GM18502 (cell line): ENCODE measurements at regions not wholly inside any gene's neighbourhood (a gene's known extent, or its start where the extent isn't known, plus 50 kb on each side); places are given as distances from the start of the nearest gene placed in this dataset.
"Not testable (repeated sequence)": the region's sequence is repeated elsewhere in the genome, so short reads cannot be mapped to it uniquely, and the experiment has no call there.

Source experiments
- ATAC-seq: cut with Tn5 transposase; IDR thresholded peaks from one replicate; pipeline ENCODE4 v1.9.1; 2021; ENCODE audit warnings: mild to moderate bottlenecking; ENCODE audit not compliant: unreplicated experiment, poor library complexity

DNA sequence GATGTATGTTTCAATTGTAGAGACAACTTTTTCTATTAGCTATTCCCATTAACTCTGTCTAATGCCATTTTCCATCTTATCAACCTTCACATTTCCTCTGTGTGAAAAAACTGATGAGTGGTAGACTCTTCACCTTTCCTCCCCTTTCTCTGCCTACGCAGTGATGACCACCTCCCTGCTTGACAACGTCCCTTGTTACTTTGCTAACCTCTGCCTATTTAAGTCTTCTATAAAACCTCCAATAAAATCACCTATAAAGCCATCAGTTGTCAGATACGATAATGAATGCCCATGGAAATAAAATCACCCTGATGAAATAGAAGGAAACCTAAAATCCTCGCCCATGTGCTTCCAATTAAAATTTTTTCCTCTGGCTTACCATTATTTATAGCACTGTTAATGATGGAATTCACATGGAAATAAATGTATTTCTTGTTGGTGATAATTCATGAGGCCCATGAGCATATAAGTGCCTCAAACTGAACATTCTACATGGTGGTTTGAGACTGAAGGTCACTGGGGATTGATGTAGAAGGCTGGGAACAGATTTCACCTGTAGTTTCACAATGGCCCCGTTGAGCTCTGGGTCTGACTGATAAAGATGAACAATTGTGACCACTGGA, 1454.0 kb upstream of the SEL1L start:
- ATAC-seq, result no peak

DNA sequence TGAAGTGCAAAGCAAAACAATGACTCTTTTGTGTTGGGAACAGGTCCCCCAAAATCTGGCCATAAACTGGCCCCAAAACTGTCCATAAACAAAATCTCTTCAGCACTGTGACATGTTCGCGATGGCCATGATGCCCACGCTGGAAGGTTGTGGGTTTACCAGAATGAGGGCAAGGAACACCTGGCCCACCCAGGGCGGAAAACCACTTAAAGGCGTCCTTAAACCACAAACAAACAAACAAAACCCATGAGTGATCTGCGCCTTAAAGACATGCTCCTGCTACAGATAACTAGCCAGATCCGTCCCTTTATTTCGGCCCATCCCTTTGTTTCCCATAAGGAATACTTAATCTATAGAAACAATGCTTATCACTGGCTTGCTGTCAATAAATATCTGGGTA, 1460.9 kb upstream of the SEL1L start:
- not testable (repeated sequence) for ATAC-seq

DNA sequence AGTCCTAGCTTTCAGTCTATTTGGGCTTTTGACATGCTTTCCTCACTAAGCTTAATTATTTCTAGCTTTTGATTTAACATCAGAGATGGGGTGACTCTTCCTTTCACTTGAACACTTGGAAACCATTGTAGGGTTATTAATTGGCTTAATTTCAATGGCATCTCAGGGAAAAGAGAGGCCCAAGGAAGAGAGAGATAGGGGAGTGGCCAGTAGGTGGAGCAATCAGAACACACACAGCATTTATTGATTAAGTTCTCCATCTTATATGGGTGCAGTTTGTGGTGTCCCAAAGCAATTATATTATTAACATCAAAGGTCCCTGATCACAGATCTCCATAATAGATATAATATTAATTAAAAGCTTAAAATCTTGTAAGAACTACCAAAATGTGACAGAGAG, 1466.1 kb upstream of the SEL1L start:
- no peak for ATAC-seq

DNA sequence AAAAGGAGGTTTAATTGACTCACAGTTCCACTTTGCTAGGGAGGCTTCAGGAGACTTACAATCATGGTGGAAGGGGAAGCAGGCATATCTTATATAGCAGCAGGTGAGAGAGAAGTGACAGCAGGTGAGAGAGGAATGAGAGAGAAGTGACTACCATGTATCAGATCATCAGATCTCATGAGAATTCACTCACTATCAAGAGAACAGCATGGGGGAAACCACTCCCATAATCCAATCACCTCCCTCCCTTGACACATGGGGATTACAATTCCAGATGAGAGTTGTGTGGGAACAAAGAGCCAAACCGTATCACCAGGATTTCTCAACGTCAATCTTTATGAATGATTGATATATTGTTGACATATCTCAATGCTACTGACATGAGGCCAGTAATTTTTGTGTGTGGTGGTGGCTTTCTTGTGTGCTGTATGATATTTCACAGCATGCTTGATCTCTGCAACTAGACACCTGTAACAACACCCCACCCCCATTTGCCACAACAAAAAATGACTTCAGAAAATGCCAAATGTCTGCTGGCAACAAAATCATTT, 1470.9 kb upstream of the SEL1L start:
- ATAC-seq, result no peak

DNA sequence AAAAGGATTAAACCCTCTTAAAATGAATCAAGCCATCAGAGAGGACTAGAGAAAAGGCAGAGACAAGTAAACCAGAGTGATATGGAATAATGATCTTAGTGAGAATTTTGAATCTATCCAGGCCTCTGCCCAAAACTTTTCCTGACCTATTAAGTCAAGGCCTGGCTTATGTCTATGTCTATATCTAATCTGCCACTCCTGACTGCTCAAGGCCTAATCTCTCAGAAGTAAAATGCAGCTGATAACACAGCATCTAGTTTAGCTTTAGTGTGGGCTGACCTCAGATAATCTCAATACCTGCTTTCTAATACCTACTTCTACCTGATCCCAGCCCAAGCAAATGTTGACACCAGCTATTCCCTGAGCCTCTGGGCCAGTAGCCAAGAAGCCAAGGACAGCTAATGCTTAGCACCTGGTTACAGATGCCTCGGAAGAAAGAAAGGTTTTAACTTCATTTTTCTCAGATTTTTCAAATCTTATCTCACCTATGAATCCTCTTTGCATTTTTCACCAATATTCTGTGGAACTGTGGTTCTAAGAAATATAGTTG, 1472.5 kb upstream of the SEL1L start:
- no peak for ATAC-seq

DNA sequence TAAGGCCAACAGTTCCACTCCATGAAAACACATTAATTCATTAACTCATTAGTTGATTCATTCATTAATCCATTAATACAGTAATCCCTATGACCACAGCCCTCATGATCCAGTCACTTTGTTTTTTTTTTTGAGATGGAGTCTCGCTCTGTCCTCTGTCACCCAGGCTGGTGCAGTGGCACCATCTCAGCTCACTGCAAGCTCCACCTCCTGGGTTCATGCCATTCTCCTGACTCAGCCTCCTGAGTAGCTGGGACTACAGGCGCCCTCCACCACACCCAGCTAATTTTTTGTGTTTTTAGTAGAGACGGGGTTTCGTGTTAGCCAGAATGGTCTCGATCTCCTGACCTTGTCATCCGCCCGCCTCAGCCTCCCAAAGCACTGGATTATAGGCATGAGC, 1473.4 kb upstream of the SEL1L start:
- not testable (repeated sequence) for ATAC-seq

DNA sequence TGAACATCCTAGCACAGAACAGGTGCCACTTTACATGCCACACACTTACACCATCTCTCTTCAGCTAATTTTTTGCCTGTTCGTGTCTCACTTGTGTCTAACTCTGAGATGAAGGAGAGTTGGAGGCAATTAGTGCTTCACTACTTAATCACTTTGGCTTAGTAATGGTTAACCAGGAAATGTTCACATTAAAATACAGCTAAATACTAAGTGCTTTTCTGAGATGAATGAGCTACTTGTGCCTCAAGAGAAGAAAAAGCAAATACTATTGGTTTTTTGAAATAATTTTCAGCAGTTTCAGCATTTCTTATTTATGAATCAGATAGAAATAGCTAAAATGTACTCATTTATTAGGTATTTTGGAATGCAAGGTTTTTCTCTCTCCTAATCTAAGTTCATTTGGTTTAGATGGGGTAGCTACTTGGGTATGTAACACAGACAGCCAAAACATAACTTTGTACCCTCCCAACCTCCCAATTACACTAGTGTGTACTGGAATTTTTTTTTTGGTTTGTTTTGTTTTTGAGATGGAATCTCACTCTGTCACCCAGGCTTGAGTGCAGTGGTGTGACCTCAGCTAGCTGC, 1474.1 kb upstream of the SEL1L start:
- no peak for ATAC-seq

DNA sequence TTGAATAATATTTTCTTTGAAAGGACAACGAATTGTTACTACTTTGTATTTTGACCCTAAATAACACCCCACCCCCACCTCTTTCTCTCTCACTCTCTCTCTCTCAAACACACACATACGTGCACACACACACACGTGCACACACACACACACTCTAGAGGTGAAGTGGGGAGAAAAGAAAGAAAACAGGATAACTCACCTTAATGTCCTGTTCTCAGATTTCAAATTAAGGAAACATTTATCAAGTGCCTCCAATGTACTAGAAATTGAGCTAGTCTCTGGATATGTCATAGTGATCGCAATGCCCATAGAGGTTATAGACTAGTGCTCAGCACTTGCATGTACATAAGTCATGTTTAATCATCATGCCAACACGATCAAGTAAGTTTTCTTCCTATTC, 1483.6 kb upstream of the SEL1L start:
- ATAC-seq, result no peak

DNA sequence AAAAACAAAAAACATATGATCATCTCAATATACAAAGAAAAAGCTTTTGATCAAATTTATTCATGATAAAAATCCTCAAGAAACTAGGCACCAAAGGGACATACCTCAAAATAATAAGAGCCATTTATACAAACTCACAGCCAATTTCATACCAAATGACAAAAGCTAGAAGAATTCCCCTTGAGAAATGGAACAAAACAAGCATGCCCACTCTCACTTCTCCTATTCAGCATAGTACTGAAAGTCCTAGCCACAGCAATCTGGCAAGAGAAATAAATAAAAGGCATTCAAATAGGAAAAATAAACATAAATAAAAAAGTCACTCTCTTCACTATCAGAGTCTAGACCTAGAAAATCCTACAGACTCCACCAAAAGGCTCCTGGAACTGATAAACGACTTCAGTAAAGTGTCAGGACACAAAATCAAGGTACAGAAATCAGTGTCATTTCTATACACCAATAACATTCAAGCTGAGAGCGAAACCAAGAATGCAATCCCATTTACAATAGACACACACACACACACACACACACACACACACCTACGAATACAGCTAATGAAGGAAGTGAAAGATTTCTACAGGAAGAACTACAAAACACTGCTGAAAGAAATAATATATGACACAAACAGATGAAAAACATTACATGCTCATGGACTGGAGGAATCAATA, 1486.2 kb upstream of the SEL1L start:
- no peak for ATAC-seq

DNA sequence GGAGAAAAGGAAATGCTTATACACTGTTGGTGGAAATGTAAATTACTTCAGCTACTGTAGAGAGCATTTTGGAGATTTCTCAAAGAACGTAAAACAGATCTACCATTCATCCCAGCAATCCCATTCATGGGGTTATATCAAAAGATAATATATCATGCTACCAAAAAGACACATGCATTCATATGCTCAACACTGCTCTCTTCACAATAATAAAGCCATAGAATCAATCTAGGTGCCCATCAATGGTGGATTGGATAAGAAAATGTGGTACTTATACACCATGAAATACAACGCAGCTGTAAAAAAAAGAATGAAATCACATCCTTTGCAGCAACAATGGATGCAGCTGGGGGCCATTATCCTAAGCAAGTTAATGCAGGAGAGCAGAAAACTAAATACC, 1487.7 kb upstream of the SEL1L start:
- no peak for ATAC-seq

DNA sequence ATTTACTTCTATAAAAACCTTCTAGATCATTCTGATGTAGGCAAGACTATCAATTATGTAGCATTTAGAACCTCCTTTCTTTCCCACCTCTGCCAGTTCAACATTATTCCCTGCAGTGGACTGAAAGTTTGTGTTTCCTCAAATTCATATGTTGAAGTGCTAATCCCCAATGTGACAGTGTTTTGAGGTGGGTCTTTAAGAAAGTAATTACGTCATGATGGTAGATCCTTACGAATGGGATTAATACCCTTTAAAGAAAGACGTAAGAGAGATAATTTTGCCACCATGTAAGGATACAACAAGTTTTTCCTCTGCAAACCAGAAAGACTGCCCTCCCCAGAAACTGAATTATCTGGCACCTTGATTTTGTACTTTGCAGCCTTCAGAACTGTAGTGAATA, 1489.7 kb upstream of the SEL1L start:
- ATAC-seq, result no peak

DNA sequence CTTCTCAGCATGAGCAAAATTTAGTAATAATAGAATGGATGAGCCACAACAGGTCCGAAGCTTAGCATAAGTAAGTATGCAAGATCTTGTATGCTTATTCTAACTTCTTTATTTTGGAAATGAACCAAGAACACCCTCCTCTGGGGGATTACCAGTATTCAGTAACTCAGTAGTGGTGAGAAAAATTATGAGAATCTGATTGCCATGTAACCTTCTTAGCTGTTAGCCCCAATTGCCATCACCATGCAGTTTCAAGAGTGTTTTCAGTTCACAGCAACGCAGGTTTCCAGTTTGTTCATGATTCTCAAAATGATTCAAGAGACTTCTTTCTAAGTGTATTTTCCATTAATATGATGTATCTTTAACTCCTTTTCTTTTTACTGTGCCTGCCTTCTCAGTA, 1507.6 kb upstream of the SEL1L start:
- ATAC-seq, result no peak

DNA sequence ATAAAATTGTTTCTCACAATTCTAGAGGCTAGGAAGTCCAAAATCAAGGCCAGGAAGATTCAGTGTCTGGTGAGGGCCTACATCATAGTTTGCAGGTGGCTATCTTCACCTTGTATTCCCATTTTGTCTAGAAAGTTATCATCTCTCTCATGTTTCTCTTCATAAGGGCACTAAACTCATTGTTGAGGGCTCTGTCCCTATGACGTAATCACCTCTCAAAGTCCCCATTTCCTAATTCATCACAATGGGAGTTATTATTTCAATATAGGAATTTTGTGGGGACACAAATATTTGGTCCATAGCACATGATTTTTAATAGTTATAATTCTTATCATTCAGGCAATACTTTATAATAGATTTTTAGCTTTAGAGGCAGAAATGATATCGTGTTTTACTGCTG, 1509.2 kb upstream of the SEL1L start:
- ATAC-seq, result no peak

DNA sequence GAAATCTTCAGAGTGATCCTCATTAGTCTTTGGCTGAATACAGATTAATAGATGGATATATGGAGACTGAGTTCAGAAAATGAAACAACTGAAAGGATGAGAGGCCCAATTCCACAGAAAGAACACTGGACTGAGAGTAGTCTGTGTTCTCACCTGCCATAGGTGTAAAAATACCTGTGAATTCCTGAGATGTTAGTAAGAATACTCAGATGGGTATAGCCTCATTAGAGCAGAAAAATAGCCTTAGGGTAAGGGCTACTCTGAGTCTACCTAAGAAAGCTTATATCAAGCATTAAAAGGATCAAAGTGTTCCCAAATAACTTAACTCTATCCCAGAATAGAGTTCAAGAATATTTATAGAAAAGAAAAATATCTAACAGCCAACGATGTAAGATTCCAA, 1510.3 kb upstream of the SEL1L start:
- ATAC-seq, result no peak

DNA sequence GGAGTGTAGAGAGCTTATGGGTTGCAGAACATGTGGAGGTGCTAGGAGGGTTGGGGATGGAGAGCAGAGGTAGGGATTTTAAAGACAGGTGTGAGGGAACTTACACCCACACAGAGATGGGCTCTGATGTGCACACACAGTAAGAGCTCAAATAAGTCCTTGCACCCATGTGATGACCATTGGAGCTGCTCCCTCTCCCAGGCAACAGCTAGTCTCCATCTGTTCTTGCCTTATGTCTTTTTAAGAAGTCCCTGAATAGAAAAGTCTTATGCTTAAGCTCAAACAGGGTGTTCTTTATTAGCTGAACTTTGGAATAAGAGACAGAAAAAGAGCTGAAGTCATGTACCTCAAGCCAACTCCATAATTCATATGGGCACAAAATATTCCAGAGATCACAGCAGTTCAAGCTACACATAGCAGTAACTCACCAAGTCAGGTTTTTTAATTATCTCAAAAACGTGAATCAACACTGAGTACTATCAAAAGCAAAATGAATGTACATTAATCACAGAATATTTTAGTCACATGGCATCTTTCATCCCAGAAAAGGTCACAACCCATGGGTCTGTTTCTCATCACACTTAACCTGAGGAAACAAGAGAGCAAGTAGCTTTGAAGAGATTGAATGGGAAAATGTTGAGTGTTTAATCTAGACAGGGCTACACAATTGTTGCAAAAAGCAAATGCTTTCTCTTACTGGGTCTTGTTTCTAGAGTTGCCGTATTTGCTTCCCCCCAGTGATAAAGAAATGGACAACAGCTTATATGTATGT, 1513.6 kb upstream of the SEL1L start:
- ATAC-seq, result no peak

DNA sequence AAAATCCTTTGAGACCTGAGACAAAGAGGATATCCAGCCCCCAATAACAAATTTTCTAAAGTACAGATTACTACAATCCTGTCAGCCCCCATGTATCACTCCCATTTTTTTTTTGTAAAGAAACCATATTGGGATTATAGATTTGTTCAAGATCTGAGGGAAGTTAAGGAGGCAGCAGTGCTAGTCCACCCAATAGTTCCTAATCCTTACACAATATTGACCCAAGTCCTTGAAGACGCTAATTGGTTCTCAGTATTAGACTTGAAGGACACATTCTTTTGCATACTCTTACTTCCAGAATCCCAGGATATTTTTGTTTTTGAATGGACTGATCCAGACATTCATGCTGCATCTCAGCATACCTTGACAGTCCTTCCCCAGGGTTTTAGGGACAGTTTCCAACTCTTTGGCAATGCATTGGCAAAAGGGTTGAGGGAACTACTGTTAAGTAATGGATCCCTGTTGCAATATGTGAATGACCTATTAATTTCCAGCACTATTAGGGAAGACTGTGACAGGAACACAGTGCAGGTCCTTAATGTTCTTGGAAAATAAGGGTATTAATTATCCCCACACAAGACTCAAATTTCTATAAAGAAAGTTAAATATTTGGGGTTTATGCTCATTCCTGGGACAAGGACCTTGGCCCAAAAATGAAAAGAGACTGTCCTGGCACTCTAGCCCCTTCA, 1519.5 kb upstream of the SEL1L start:
- no peak for ATAC-seq

DNA sequence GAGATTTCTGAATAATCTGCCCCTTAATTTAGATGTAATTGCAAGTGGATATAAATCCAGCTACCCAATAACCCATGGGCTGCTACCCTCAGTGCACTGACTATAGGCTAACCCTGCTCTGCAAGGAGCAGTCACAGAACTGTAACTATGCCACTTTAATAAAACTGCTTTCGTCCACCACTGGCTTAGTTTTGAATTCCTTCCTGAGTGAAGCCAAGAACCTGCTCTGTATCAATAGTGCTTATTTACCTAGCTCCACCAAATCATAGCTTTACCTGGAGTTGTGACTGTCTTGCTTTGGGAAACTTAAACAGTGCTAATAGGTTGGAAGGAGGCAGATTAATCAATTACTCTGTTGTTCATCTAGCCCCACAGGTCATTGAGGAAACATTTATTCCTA, 1524.4 kb upstream of the SEL1L start:
- no peak for ATAC-seq

DNA sequence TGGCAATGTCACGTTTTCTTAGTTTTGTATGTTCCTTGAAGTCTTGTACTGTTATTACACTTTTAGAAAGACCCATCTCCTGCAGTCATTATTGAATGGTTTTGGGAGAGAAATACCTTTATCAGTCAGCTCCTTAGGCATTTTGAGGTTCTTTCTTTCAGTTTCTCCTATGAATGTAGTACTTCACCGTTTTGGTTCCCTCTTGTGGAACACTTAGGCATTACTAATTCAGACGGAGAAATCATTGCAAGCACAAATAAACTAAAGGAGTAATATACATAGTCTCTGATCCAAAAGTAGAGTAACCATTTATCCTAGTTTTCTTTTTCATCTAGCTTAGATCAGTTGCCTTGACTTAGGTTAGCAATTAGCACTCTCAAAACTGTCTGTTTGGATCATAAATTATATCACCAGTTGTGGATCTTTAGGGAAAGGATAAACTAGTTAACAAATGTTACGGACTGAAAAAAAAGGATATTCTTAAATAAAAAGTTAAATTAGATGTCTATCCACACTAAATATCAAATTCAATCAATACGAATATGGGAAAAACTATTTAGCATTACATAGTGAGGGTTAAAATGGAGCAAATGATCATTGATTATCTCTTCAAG, 1538.3 kb upstream of the SEL1L start:
- no peak for ATAC-seq

DNA sequence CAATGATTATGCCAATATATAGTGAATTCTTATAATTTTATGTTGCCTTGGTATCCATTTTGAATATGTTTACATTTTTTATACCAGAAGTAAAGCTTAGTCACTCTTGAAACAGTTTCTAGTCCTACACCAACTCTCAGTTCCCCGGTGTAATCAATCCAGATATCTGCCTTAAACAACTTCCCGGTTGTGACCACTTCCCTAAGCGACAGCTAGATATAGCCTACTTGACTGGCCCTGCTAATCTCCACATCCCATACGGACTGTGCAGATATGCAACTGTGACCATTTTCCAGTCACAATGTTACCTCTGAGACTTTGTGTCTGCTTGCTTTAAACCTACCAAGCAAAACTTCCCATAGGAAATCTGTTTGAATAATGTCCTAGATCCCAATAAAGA, 1551.5 kb upstream of the SEL1L start:
- ATAC-seq, result no peak

DNA sequence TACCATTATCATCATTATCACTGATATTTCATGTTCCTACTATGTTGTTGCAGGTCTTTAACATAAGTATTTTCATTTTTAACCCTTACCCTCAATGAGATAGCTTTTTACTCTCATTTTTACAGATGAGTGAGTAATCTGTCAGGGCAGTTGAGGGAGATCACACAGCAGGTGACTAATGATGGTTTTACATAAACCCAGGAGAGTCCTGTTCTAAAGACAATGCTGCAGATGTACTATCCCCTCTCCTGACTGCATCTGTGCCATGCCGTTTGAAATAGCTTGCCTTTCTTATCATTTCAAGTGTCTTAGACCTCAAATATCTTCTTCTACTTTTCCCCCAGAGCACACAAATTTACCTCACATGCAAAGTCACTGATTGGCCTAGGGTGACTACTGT, 1552.1 kb upstream of the SEL1L start:
- no peak for ATAC-seq
